ENCODE measurements at regions not wholly inside any gene's neighbourhood (a gene's known extent, or its start where the extent isn't known, plus 50 kb on each side); places are given as distances from the start of the nearest gene placed in this dataset.

GRCh38 chr13:107452833-107453232, 762.5 kb downstream of the LIG4 start:
- no peak for DNase-seq

GRCh38 chr13:107450931-107451330, 764.4 kb downstream of the LIG4 start:
- DNase-seq = no peak

- no peak for DNase-seq
These were observed 764.9 kb downstream of the LIG4 start for GRCh38 chr13:107450431-107450830.

GRCh38 chr13:107447591-107447990, 767.7 kb downstream of the LIG4 start:
- no peak for DNase-seq

- no peak for DNase-seq
These were observed 774.1 kb downstream of the LIG4 start for GRCh38 chr13:107441279-107441678.

- DNase-seq = no peak
These were observed 777.1 kb downstream of the LIG4 start for GRCh38 chr13:107438251-107438650.

- DNase-seq = no peak
These were observed 781.0 kb downstream of the LIG4 start for GRCh38 chr13:107434347-107434746.

- no peak for DNase-seq
These were observed 787.8 kb downstream of the LIG4 start for GRCh38 chr13:107427536-107427935.

- DNase-seq = no peak
These were observed 792.9 kb downstream of the LIG4 start for GRCh38 chr13:107422421-107422820.

- DNase-seq = no peak
These were observed 793.4 kb downstream of the LIG4 start for GRCh38 chr13:107421951-107422350.

GRCh38 chr13:107421028-107421427, 794.3 kb downstream of the LIG4 start:
- no peak for DNase-seq

GRCh38 chr13:107413005-107413404, 802.3 kb downstream of the LIG4 start:
- no peak for DNase-seq

GRCh38 chr13:107407074-107407473, 808.3 kb downstream of the LIG4 start:
- no peak for DNase-seq

GRCh38 chr13:107395927-107396662, 819.2 kb downstream of the LIG4 start:
- DNase-seq = no peak

- DNase-seq = no peak
These were observed 823.1 kb downstream of the LIG4 start for GRCh38 chr13:107392205-107392604.

GRCh38 chr13:107387525-107387924, 819.6 kb upstream of the ARGLU1 start:
- DNase-seq = no peak

- no peak for DNase-seq
These were observed 811.6 kb upstream of the ARGLU1 start for GRCh38 chr13:107379407-107380155.

GRCh38 chr13:107376341-107377125, 808.6 kb upstream of the ARGLU1 start:
- DNase-seq = no peak

GRCh38 chr13:107375701-107376340, 807.9 kb upstream of the ARGLU1 start:
- no peak for DNase-seq

- no peak for DNase-seq
These were observed 806.1 kb upstream of the ARGLU1 start for GRCh38 chr13:107374038-107374437.

- DNase-seq = no peak
These were observed 805.6 kb upstream of the ARGLU1 start for GRCh38 chr13:107373551-107373950.

GRCh38 chr13:107370015-107370785, 802.3 kb upstream of the ARGLU1 start:
- DNase-seq = no peak
